ENCODE measurements at regions not wholly inside any gene's neighbourhood (a gene's known extent, or its start where the extent isn't known, plus 50 kb on each side); places are given as distances from the start of the nearest gene placed in this dataset.
A peak's percentile ranks its signal among the peaks of the same experiment; 100 is the strongest.

DNA sequence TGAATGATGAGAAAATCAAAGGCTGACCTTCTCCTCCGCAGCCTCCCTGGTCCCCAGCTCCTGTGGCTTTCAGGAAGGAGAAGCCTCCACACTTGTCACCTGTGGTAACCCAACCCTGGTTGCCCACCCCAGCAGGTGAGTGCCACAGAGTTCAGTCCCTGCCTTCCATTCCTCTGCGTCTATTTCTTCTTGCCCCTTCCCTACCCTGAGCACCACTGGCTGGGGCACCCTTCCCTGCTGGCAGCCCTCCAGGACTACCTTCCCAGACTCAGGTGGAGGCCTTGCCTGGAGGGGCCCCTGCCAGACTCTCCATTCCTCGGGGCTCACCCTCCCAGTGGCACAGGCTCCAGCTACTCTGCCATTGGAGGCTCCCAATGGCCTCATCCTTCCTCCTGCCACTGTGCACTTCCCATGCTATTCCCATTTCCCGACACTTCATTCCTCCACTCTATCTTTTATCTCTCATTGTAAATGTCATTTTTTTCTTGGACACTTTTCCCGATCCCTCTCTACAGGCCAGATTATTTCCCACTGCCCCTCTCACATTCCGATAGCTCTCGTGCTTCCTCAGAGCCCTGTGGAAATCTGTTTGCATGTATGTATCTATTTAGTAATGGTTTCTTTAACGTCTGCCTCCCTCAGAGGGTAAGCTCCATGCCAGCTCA is 90.6 kb upstream of the PCBD1 start:
- DNase-seq (ENCODE audit: low read depth, low spot score) = no peak
- Mint-ChIP-seq H3K27me3 (ENCODE audit: low read depth) (peaks cover 11% of the 10 kb centered on the region), H3K9me3 (no peaks in the 10 kb centered on the region), H3K36me3 (ENCODE audit: low read depth) (no peaks in the 10 kb centered on the region), H3K4me3 (no peak overlapping the region), H3K4me1 (no peaks in the 10 kb centered on the region), H3K27ac (ENCODE audit: unreplicated experiment) (no peak overlapping the region)
- TF ChIP-seq, protein P1, sequence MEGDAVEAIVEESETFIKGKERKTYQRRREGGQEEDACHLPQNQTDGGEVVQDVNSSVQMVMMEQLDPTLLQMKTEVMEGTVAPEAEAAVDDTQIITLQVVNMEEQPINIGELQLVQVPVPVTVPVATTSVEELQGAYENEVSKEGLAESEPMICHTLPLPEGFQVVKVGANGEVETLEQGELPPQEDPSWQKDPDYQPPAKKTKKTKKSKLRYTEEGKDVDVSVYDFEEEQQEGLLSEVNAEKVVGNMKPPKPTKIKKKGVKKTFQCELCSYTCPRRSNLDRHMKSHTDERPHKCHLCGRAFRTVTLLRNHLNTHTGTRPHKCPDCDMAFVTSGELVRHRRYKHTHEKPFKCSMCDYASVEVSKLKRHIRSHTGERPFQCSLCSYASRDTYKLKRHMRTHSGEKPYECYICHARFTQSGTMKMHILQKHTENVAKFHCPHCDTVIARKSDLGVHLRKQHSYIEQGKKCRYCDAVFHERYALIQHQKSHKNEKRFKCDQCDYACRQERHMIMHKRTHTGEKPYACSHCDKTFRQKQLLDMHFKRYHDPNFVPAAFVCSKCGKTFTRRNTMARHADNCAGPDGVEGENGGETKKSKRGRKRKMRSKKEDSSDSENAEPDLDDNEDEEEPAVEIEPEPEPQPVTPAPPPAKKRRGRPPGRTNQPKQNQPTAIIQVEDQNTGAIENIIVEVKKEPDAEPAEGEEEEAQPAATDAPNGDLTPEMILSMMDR (conservative IDR thresholded peaks at IDR 0.05) = no peak

DNA sequence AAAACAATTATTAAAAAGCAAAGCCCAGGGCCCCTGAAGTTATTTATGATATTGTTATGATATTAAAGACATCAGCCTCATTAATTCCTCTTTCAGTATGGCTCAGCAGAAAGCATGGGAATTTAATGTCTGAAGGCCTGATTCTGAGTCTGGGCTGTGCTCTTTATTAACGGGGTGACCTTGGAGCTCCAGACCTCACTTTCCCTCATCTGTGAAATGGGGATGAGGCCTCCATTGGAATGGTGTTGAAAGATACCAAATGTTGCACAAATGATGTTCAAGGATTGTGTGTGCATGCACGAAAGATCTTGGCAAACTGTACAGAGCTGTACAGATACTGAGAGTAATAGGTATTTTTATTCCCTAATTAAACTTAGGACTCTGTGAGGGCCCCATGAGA is 92.3 kb upstream of the PCBD1 start:
- Mint-ChIP-seq H3K36me3 (ENCODE audit: low read depth) (no peaks in the 10 kb centered on the region), H3K27me3 (ENCODE audit: low read depth) (no peaks in the 10 kb centered on the region), H3K4me3 (no peak overlapping the region), H3K27ac (ENCODE audit: unreplicated experiment) (no peak overlapping the region), H3K4me1 (no peaks in the 10 kb centered on the region), H3K9me3 (no peaks in the 10 kb centered on the region)
- no peak for DNase-seq (ENCODE audit: low read depth, low spot score)
- TF ChIP-seq, protein P1 (conservative IDR thresholded peaks at IDR 0.05) = no peak

- Mint-ChIP-seq H3K9me3 (no peaks in the 10 kb centered on the region), H3K36me3 (ENCODE audit: low read depth) (no peaks in the 10 kb centered on the region), H3K4me1 (no peaks in the 10 kb centered on the region), H3K27ac (ENCODE audit: unreplicated experiment) (no peak overlapping the region), H3K27me3 (ENCODE audit: low read depth) (no peaks in the 10 kb centered on the region), H3K4me3 (no peak overlapping the region)
- TF ChIP-seq, protein P1 (conservative IDR thresholded peaks at IDR 0.05) = no peak
- DNase-seq (ENCODE audit: low read depth, low spot score) = no peak
Measured at GRCh38 chr10:70981171-70981836, 92.9 kb upstream of the PCBD1 start.

GRCh38 chr10:70981936-70982335 is 93.6 kb upstream of the PCBD1 start:
- DNase-seq (ENCODE audit: low read depth, low spot score) = no peak
- Mint-ChIP-seq H3K4me1 (no peaks in the 10 kb centered on the region), H3K36me3 (ENCODE audit: low read depth) (no peaks in the 10 kb centered on the region), H3K27ac (ENCODE audit: unreplicated experiment) (peak overlapping the region; percentile 50), H3K9me3 (no peaks in the 10 kb centered on the region), H3K27me3 (ENCODE audit: low read depth) (no peaks in the 10 kb centered on the region), H3K4me3 (no peak overlapping the region)
- TF ChIP-seq, protein P1 (conservative IDR thresholded peaks at IDR 0.05) = no peak

GRCh38 chr10:70982443-70982842 is 94.1 kb upstream of the PCBD1 start:
- no peaks in the 10 kb centered on the region for H3K27me3 Mint-ChIP-seq (ENCODE audit: low read depth)
- no peak for DNase-seq (ENCODE audit: low read depth, low spot score)
- H3K4me3 Mint-ChIP-seq = no peak overlapping the region
- H3K36me3 Mint-ChIP-seq (ENCODE audit: low read depth) = no peaks in the 10 kb centered on the region
- no peaks in the 10 kb centered on the region for H3K4me1 Mint-ChIP-seq
- H3K27ac Mint-ChIP-seq (ENCODE audit: unreplicated experiment) = no peak overlapping the region
- TF ChIP-seq, protein P1 (conservative IDR thresholded peaks at IDR 0.05) = no peak
- no peaks in the 10 kb centered on the region for H3K9me3 Mint-ChIP-seq

Measured in neural crest cell (in vitro differentiated cells).